Neutrophil (primary cell): ENCODE measurements at regions not wholly inside any gene's neighbourhood (a gene's known extent, or its start where the extent isn't known, plus 50 kb on each side); places are given as distances from the start of the nearest gene placed in this dataset.
"Not testable (repeated sequence)": the region's sequence is repeated elsewhere in the genome, so short reads cannot be mapped to it uniquely, and the experiment has no call there.

ENCODE experiments used
- H3K27ac ChIP-seq: fragments of 200-600 bp; sonication (generic); 2 replicates; pipeline ENCODE4 v1.5.1; 2016; ENCODE audit warnings: mild to moderate bottlenecking, moderate library complexity
- H3K27me3 ChIP-seq: fragments of 200-600 bp; sonication (generic); 2 replicates; pipeline ENCODE4 v1.6.0; 2016; ENCODE audit warnings: mild to moderate bottlenecking
- H3K36me3 ChIP-seq: fragments of 200-600 bp; sonication (generic); 2 replicates; pipeline ENCODE4 v1.5.1; 2017
- H3K4me1 ChIP-seq, 2 experiments: fragments of 200-600 bp in 1 of 2; sonication (generic) in 1 of 2; 1 replicate in 1 of 2; 2 replicates in 1 of 2; pipeline versions ENCODE4 v1.5.1 to v1.6.1; 2013 to 2016; ENCODE audit warnings: low read depth in 1 of 2, low read length in 1 of 2, mild to moderate bottlenecking in 1 of 2, moderate library complexity in 1 of 2; ENCODE audit not compliant: control insufficient read depth in 1 of 2, insufficient read depth in 1 of 2
- H3K4me3 ChIP-seq, 2 experiments: fragments of 200-600 bp in 1 of 2; sonication (generic) in 1 of 2; 1 replicate in 1 of 2; 2 replicates in 1 of 2; pipeline ENCODE4 v1.5.1; 2013 to 2016; ENCODE audit warnings: low read depth in 1 of 2, low read length in 1 of 2, mild to moderate bottlenecking in 1 of 2, moderate library complexity in 1 of 2
- H3K9me3 ChIP-seq: fragments of 200-600 bp; sonication (generic); 2 replicates; pipeline ENCODE4 v1.5.1; 2016
- TF ChIP-seq, protein P1 (sequence below): fragments of 200-600 bp; sonication (generic); IDR thresholded peaks from 2 replicates; pipeline ENCODE4 v1.5.1; 2016; ENCODE audit warnings: antibody characterized with exemption

GRCh38 chr3:20822251-20822650, 636.2 kb upstream of the SGO1 start:
- Histone ChIP-seq H3K4me1 (no peaks in the 10 kb centered on the region), H3K27me3 (no peaks in the 10 kb centered on the region), H3K36me3 (no peaks in the 10 kb centered on the region), H3K9me3 (peaks cover 6% of the 10 kb centered on the region), H3K27ac (no peak overlapping the region), H3K4me3 (no peak overlapping the region)
- TF ChIP-seq, protein P1, sequence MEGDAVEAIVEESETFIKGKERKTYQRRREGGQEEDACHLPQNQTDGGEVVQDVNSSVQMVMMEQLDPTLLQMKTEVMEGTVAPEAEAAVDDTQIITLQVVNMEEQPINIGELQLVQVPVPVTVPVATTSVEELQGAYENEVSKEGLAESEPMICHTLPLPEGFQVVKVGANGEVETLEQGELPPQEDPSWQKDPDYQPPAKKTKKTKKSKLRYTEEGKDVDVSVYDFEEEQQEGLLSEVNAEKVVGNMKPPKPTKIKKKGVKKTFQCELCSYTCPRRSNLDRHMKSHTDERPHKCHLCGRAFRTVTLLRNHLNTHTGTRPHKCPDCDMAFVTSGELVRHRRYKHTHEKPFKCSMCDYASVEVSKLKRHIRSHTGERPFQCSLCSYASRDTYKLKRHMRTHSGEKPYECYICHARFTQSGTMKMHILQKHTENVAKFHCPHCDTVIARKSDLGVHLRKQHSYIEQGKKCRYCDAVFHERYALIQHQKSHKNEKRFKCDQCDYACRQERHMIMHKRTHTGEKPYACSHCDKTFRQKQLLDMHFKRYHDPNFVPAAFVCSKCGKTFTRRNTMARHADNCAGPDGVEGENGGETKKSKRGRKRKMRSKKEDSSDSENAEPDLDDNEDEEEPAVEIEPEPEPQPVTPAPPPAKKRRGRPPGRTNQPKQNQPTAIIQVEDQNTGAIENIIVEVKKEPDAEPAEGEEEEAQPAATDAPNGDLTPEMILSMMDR = no peak

DNA sequence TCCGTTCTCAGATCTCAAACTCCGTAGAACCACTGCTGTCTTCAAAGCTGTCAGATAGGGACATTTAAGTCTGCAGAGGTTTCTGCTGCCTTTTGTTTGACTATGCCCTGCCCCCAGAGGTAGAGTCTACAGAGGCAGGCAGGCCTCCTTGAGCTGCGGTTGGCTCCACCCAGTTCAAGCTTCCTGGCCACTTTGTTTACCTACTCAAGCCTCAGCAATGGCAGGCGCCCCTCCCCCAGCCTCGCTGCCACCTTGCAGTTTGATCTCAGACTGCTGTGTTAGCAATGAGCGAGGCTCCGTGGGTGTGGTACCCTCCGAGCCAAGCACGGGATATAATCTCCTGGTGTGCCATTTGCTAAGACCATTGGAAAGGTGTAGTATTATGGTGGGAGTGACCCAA, 634.9 kb upstream of the SGO1 start:
- not testable (repeated sequence) for H3K4me3 ChIP-seq, H3K9me3 ChIP-seq, H3K36me3 ChIP-seq, H3K27ac ChIP-seq, H3K27me3 ChIP-seq, H3K4me1 ChIP-seq

GRCh38 chr3:20811631-20812030, 625.6 kb upstream of the SGO1 start:
- no peak overlapping the region for H3K4me3 ChIP-seq
- H3K9me3 ChIP-seq = no peaks in the 10 kb centered on the region
- TF ChIP-seq, protein P1 = no peak
- H3K27me3 ChIP-seq = no peaks in the 10 kb centered on the region
- H3K4me1 ChIP-seq = no peaks in the 10 kb centered on the region
- no peaks in the 10 kb centered on the region for H3K36me3 ChIP-seq
- H3K27ac ChIP-seq = no peak overlapping the region

DNA sequence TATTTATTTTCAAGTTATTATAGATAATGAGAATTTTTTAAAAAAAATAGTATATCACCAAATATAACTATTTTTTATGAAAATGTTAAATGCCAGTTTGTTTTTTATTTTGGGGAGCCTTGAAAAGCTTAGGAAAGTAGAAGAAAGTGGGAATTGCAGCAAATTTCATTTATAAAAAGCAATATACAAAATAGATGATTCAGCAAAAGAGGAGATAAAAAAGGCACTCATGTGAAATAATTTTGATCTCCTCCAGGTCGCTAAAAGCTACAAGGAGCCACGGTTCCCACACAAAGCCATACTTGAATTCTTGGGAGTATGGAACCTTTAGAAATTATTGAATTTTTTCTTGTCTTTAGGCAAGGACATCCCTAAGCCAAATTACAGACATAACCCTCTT, 625.0 kb upstream of the SGO1 start:
- TF ChIP-seq, protein P1 = no peak
- H3K4me1 ChIP-seq = no peaks in the 10 kb centered on the region
- H3K4me3 ChIP-seq = no peak overlapping the region
- H3K27ac ChIP-seq = no peak overlapping the region
- no peaks in the 10 kb centered on the region for H3K9me3 ChIP-seq
- no peaks in the 10 kb centered on the region for H3K27me3 ChIP-seq
- no peaks in the 10 kb centered on the region for H3K36me3 ChIP-seq

DNA sequence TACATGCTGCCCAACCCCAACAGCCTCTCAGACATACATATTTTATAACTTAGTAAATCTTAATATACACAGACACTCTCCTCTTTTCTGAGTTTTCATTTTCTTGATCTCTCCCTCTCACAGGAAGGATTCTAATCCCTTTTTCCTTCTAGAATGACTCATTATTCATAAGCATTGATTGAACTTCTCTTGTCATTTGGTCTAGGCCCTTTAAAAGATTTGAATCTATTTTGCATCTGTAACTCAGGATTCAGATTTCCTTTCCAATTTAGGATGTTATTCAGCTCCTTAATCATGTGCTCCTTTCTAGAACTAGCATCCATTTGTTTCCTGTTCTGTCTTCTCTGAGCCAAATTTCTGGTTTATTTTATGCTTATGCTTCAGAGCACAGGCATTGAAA, 624.5 kb upstream of the SGO1 start:
- H3K27ac ChIP-seq = no peak overlapping the region
- TF ChIP-seq, protein P1 = no peak
- no peaks in the 10 kb centered on the region for H3K36me3 ChIP-seq
- no peaks in the 10 kb centered on the region for H3K9me3 ChIP-seq
- H3K4me3 ChIP-seq = no peak overlapping the region
- H3K27me3 ChIP-seq = no peaks in the 10 kb centered on the region
- no peaks in the 10 kb centered on the region for H3K4me1 ChIP-seq

DNA sequence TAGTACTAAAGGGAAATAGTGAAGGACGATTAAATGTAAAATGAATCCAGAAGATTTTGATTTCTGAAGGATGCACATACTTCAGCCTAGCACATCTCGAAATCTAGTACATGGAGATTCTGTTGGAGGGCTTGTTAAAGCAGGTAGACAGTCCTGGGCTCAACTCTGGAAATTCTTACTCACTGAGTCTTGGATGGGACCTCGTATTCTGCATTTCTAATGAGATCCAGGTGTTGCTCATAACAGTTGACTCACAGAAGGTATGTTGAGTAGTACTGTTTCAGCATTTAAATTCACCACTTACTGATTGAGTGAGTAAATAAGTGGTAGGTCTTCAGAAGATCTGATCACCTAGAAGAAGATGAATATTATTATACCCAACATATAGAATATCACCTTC, 623.4 kb upstream of the SGO1 start:
- Histone ChIP-seq H3K4me1 (no peaks in the 10 kb centered on the region), H3K9me3 (no peaks in the 10 kb centered on the region), H3K27ac (no peak overlapping the region), H3K4me3 (no peak overlapping the region), H3K36me3 (no peaks in the 10 kb centered on the region), H3K27me3 (no peaks in the 10 kb centered on the region)
- TF ChIP-seq, protein P1 = no peak
